Endothelial cell of umbilical vein (primary cell): ENCODE measurements at regions not wholly inside any gene's neighbourhood (a gene's known extent, or its start where the extent isn't known, plus 50 kb on each side); places are given as distances from the start of the nearest gene placed in this dataset.

ENCODE experiments used
- BruUV-seq: library from RNA; stranded (reverse); fragments of 400-500 nt; replicated peaks from 2 replicates; lab custom pipeline; 2021; lab: Mats Ljungman, UMichigan
- CTCF ChIA-PET: fragments of 300-600, 350-600 bp; sonication (Branson Sonifier 250); formaldehyde crosslinking; loops from one replicate; lab custom pipeline; 2021; ENCODE audit warnings: antibody characterized with exemption, inconsistent platforms; lab: Charles Lee
- POLR2A ChIA-PET: fragments of 300-600, 350-600 bp; sonication (Branson Sonifier 250); formaldehyde crosslinking; loops from one replicate; lab custom pipeline; 2021; ENCODE audit warnings: antibody characterized with exemption, inconsistent platforms; lab: Charles Lee
- DNase-seq: peaks from one replicate; pipeline ENCODE4 v3.0.0-alpha.2; 2011; ENCODE audit warnings: low read depth, low spot score
- FAIRE-seq: peaks from 2 replicates; lab custom pipeline; 2011; peaks lifted over from hg19 to GRCh38; lab: Jason Lieb, UNC
- H2AFZ ChIP-seq: 2 replicates; pipeline ENCODE4 v1.6.0; 2012; ENCODE audit warnings: low read depth, low read length, control low read depth, inconsistent platforms
- H3K27ac ChIP-seq: 2 replicates; pipeline ENCODE4 v1.5.1; 2011; ENCODE audit warnings: low read depth, mild to moderate bottlenecking, control low read depth, low read length, moderate library complexity; ENCODE audit not compliant: insufficient read depth
- H3K27me3 ChIP-seq, 2 experiments: 2 replicates each; pipeline versions ENCODE4 v1.6.0 to v1.6.1; 2011; ENCODE audit warnings: low read length in 2 of 2, mixed read lengths in 1 of 2; ENCODE audit not compliant: control insufficient read depth in 2 of 2, insufficient read depth in 2 of 2
- H3K36me3 ChIP-seq, 2 experiments: 2 replicates in 1 of 2; 3 replicates in 1 of 2; pipeline ENCODE4 v1.5.1; 2011; ENCODE audit warnings: low read length in 2 of 2, mild to moderate bottlenecking in 1 of 2, moderate library complexity in 1 of 2; ENCODE audit not compliant: control insufficient read depth in 2 of 2, insufficient read depth in 2 of 2; ENCODE audit errors: extremely low read depth in 1 of 2
- H3K4me1 ChIP-seq: 3 replicates; pipeline ENCODE4 v1.5.1; 2011; ENCODE audit warnings: mild to moderate bottlenecking, low read length; ENCODE audit not compliant: control insufficient read depth, insufficient read depth; ENCODE audit errors: extremely low read depth
- H3K4me2 ChIP-seq: 2 replicates; pipeline ENCODE4 v1.6.1; 2011; ENCODE audit warnings: low read length, control low read depth, mixed read lengths; ENCODE audit not compliant: insufficient read depth
- H3K4me3 ChIP-seq, 3 experiments: fragments of 200-600 bp in 1 of 3; sonication (generic), shearing (Covaris generic) in 1 of 3; replicated peaks in 1 of 3; 2 replicates each; pipeline ENCODE4 v1.5.1; 2011 to 2016; ENCODE audit warnings: control low read depth in 3 of 3, low read length in 3 of 3, mild to moderate bottlenecking in 2 of 3, inconsistent platforms in 1 of 3, low read depth in 1 of 3, moderate library complexity in 1 of 3; ENCODE audit not compliant: insufficient read depth in 1 of 3
- H3K79me2 ChIP-seq: 2 replicates; pipeline ENCODE4 v1.6.0; 2012; ENCODE audit warnings: low read length, inconsistent platforms; ENCODE audit not compliant: control insufficient read depth, insufficient read depth
- H3K9ac ChIP-seq: replicated peaks from 2 replicates; pipeline ENCODE3; 2011; ENCODE audit warnings: low read length, control low read depth; ENCODE audit not compliant: insufficient read depth; ENCODE audit errors: extremely low read depth
- H3K9me1 ChIP-seq: replicated peaks from 3 replicates; pipeline ENCODE4 v1.6.0; 2011; ENCODE audit warnings: mild to moderate bottlenecking, low read length; ENCODE audit not compliant: control insufficient read depth, insufficient read depth; ENCODE audit errors: extremely low read depth
- H3K9me3 ChIP-seq: replicated peaks from 2 replicates; pipeline ENCODE4 v1.5.1; 2012; ENCODE audit warnings: low read length, inconsistent platforms; ENCODE audit not compliant: control insufficient read depth, insufficient read depth
- H4K20me1 ChIP-seq: replicated peaks from 2 replicates; pipeline ENCODE3; 2011; ENCODE audit warnings: mild to moderate bottlenecking, low read length; ENCODE audit not compliant: control insufficient read depth, insufficient read depth; ENCODE audit errors: extremely low read depth
- EZH2 ChIP-seq: IDR thresholded peaks from 2 replicates; pipeline ENCODE4 v1.6.1; 2012; ENCODE audit warnings: borderline replicate concordance, low read depth, mild to moderate bottlenecking, moderate library complexity, low read length, inconsistent platforms; ENCODE audit not compliant: severe bottlenecking
- FOS ChIP-seq: IDR thresholded peaks from 2 replicates; pipeline ENCODE4 v1.6.1; 2011; ENCODE audit warnings: mild to moderate bottlenecking, low read length, moderate library complexity, borderline replicate concordance; ENCODE audit not compliant: insufficient read depth
- GATA2 ChIP-seq: IDR thresholded peaks from 2 replicates; pipeline ENCODE4 v1.7.0; 2011; ENCODE audit warnings: low read depth, mild to moderate bottlenecking, moderate library complexity, mixed read lengths, low read length; ENCODE audit not compliant: insufficient read length, insufficient read depth
- JUN ChIP-seq: IDR thresholded peaks from 2 replicates; pipeline ENCODE4 v1.6.1; 2011; ENCODE audit warnings: borderline replicate concordance, low read depth; ENCODE audit not compliant: insufficient read length, insufficient read depth
- MAX ChIP-seq: IDR thresholded peaks from 2 replicates; pipeline ENCODE4 v1.6.1; 2011; ENCODE audit not compliant: insufficient read depth, insufficient read length
- MYC ChIP-seq: IDR thresholded peaks from one replicate; pipeline ENCODE4 v1.6.1; 2011; ENCODE audit warnings: mild to moderate bottlenecking, low read depth, low read length
- POLR2A ChIP-seq: IDR thresholded peaks from 2 replicates; pipeline ENCODE4 v1.6.1; 2012; ENCODE audit warnings: low read depth, mild to moderate bottlenecking, control low read depth, low read length
- POLR2AphosphoS5 ChIP-seq: IDR thresholded peaks from 2 replicates; pipeline ENCODE4 v1.6.1; 2012; ENCODE audit warnings: low read depth, mild to moderate bottlenecking, control low read depth, low read length, moderate library complexity; ENCODE audit not compliant: insufficient read depth
- dilution Hi-C: fragments of 300-500 bp; cut with MboI; formaldehyde crosslinking; loops from one replicate; pipeline ENCODE4 v1.15.0; 2019; ENCODE audit warnings: low sequenced_read_pairs; ENCODE audit not compliant: extremely low pct_ligation_motif_present
- intact Hi-C: fragments of 100-400 bp; cut with micrococcal nuclease; formaldehyde crosslinking; loops from one replicate; pipeline ENCODE4 v1.10.0; 2022

- ChIA-PET CTCF (no interaction called here), POLR2A (no interaction called here)
- no peak for FAIRE-seq
- Histone ChIP-seq H3K4me2 (no peak overlapping the region), H3K4me3 (no peak overlapping the region), H3K9me1 (no peaks in the 10 kb centered on the region), H3K9me3 (peaks cover 2% of the 10 kb centered on the region), H4K20me1 (no peaks in the 10 kb centered on the region), H3K36me3 (no peaks in the 10 kb centered on the region), H3K27ac (no peak overlapping the region), H3K4me1 (no peaks in the 10 kb centered on the region), H3K9ac (no peak overlapping the region), H2AFZ (no peak overlapping the region), H3K27me3 (no peaks in the 10 kb centered on the region), H3K79me2 (no peaks in the 10 kb centered on the region)
- TF ChIP-seq FOS (no peak), MAX (no peak), POLR2AphosphoS5 (no peak), POLR2A (no peak)
- DNase-seq, result no peak
- dilution Hi-C loops, result no loop called here
- intact Hi-C loops, result no loop called here
- BruUV-seq, result no TSS peak
These were observed 121.6 kb upstream of the ST8SIA2 start for GRCh38 chr15:92272106-92272505.

GRCh38 chr15:92273286-92273685 lies 120.4 kb upstream of the ST8SIA2 start:
- Histone ChIP-seq H3K9me3 (peaks cover 2% of the 10 kb centered on the region), H3K4me1 (no peaks in the 10 kb centered on the region), H3K4me3 (no peak overlapping the region), H3K79me2 (no peaks in the 10 kb centered on the region), H3K9me1 (no peaks in the 10 kb centered on the region), H3K27ac (no peak overlapping the region), H2AFZ (no peak overlapping the region), H3K4me2 (no peak overlapping the region), H3K9ac (no peak overlapping the region), H3K27me3 (no peaks in the 10 kb centered on the region), H3K36me3 (no peaks in the 10 kb centered on the region), H4K20me1 (no peaks in the 10 kb centered on the region)
- BruUV-seq, result no TSS peak
- ChIA-PET POLR2A (no interaction called here), CTCF (no interaction called here)
- DNase-seq (no peak), FAIRE-seq (no peak)
- dilution Hi-C loops (no loop called here), intact Hi-C loops (no loop called here)
- TF ChIP-seq POLR2A, result no peak
- TF ChIP-seq FOS, result no peak
- no peak for TF ChIP-seq MYC
- no peak for TF ChIP-seq MAX
- TF ChIP-seq EZH2, result no peak
- TF ChIP-seq GATA2, result no peak
- no peak for TF ChIP-seq JUN
- no peak for TF ChIP-seq POLR2AphosphoS5
